GM23338 (cell line): ENCODE measurements at regions not wholly inside any gene's neighbourhood (a gene's known extent, or its start where the extent isn't known, plus 50 kb on each side); places are given as distances from the start of the nearest gene placed in this dataset.

Source experiments
- ATAC-seq: fragments of 200-7000 bp; cut with Tn5 transposase; 3 replicates; pipeline ENCODE4 v1.9.1; 2020
- DNase-seq: peaks from one replicate; pipeline ENCODE4 v3.0.0-alpha.2; 2015; ENCODE audit warnings: low spot score
- H2AFZ ChIP-seq: fragments of 200-600 bp; sonication (generic); 2 replicates; pipeline ENCODE4 v1.8.0; 2016; ENCODE audit warnings: antibody characterized with exemption, mild to moderate bottlenecking, moderate library complexity
- H3F3A ChIP-seq: fragments of 200-600 bp; sonication (generic); replicated peaks from 2 replicates; pipeline ENCODE4 v1.8.0; 2017; ENCODE audit warnings: antibody characterized with exemption, mixed run types, low read depth
- H3K27ac ChIP-seq: fragments of 200-600 bp; sonication (generic); 2 replicates; pipeline ENCODE4 v1.6.1; 2016; ENCODE audit warnings: low read depth
- H3K27me3 ChIP-seq: fragments of 200-600 bp; sonication (generic); 2 replicates; pipeline ENCODE4 v1.8.0; 2016; ENCODE audit warnings: mild to moderate bottlenecking, mixed run types, moderate library complexity; ENCODE audit not compliant: insufficient read depth
- H3K36me3 ChIP-seq: fragments of 200-600 bp; sonication (generic); 2 replicates; pipeline ENCODE4 v1.8.0; 2016; ENCODE audit warnings: mild to moderate bottlenecking; ENCODE audit not compliant: insufficient read depth
- H3K4me1 ChIP-seq: fragments of 200-600 bp; sonication (generic); 2 replicates; pipeline ENCODE4 v1.8.0; 2016; ENCODE audit warnings: mild to moderate bottlenecking, moderate library complexity; ENCODE audit not compliant: insufficient read depth
- H3K4me2 ChIP-seq: fragments of 200-600 bp; sonication (generic); 2 replicates; pipeline ENCODE4 v1.7.1; 2017; ENCODE audit warnings: mixed run types
- H3K4me3 ChIP-seq: fragments of 200-600 bp; sonication (generic); 2 replicates; pipeline ENCODE4 v1.6.1; 2016; ENCODE audit warnings: mixed run types
- H3K79me2 ChIP-seq: fragments of 200-600 bp; sonication (generic); replicated peaks from 2 replicates; pipeline ENCODE4 v1.8.0; 2017; ENCODE audit warnings: mild to moderate bottlenecking; ENCODE audit not compliant: insufficient read depth
- H3K9me2 ChIP-seq: fragments of 200-600 bp; sonication (generic); 2 replicates; pipeline ENCODE4 v1.8.0; 2017; ENCODE audit not compliant: insufficient read depth
- H4K20me1 ChIP-seq: fragments of 200-600 bp; sonication (generic); replicated peaks from 2 replicates; pipeline ENCODE4 v1.8.0; 2017; ENCODE audit warnings: mild to moderate bottlenecking; ENCODE audit not compliant: insufficient read depth
- H3K27ac Mint-ChIP-seq: 2 replicates; pipeline ENCODE4 v1.8.0; 2020; ENCODE audit warnings: inconsistent platforms, mild to moderate bottlenecking, moderate library complexity, mixed read lengths
- H3K27me3 Mint-ChIP-seq: 3 replicates; pipeline ENCODE4 v1.8.0; 2022; ENCODE audit warnings: low read depth, mild to moderate bottlenecking, moderate library complexity, mixed read lengths, inconsistent platforms; ENCODE audit not compliant: insufficient read depth, poor library complexity
- H3K36me3 Mint-ChIP-seq: 3 replicates; pipeline ENCODE4 v1.8.0; 2021; ENCODE audit warnings: low read depth, mild to moderate bottlenecking, inconsistent platforms, moderate library complexity, mixed read lengths
- H3K4me1 Mint-ChIP-seq: 3 replicates; pipeline ENCODE4 v1.8.0; 2020; ENCODE audit warnings: mild to moderate bottlenecking, inconsistent platforms, mixed read lengths
- H3K4me3 Mint-ChIP-seq: 3 replicates; pipeline ENCODE4 v1.8.0; 2021; ENCODE audit warnings: moderate library complexity, mild to moderate bottlenecking, inconsistent platforms, mixed read lengths
- H3K9me3 Mint-ChIP-seq: 3 replicates; pipeline ENCODE4 v1.8.0; 2020; ENCODE audit warnings: moderate library complexity, mild to moderate bottlenecking, inconsistent platforms, mixed read lengths
- CREB1 ChIP-seq: fragments of 250-450 bp; sonication (Bioruptor Pico); IDR thresholded peaks from 2 replicates; pipeline ENCODE4 v1.5.0; 2020; ENCODE audit warnings: low read depth, mild to moderate bottlenecking, moderate library complexity
- EZH2 ChIP-seq: fragments of 200-600 bp; sonication (generic); IDR thresholded peaks from one replicate; pipeline ENCODE4 v1.8.0; 2017; ENCODE audit warnings: antibody characterized with exemption, mild to moderate bottlenecking, low read depth; ENCODE audit not compliant: unreplicated experiment
- EZH2phosphoT487 ChIP-seq: fragments of 200-600 bp; sonication (generic); IDR thresholded peaks from one replicate; pipeline ENCODE4 v1.8.1; 2018; ENCODE audit warnings: antibody characterized with exemption; ENCODE audit not compliant: unreplicated experiment
- JUNB ChIP-seq: IDR thresholded peaks from one replicate; pipeline ENCODE4 v1.6.1; 2016; ENCODE audit warnings: antibody characterized with exemption; ENCODE audit not compliant: unreplicated experiment
- NANOG ChIP-seq: IDR thresholded peaks from 2 replicates; pipeline ENCODE4 v1.6.1; 2016; ENCODE audit warnings: antibody characterized with exemption, borderline replicate concordance
- POLR2AphosphoS5 ChIP-seq: IDR thresholded peaks from 2 replicates; pipeline ENCODE4 v1.6.1; 2016; ENCODE audit warnings: antibody characterized with exemption, low read depth
- STAT1 ChIP-seq: IDR thresholded peaks from one replicate; pipeline ENCODE4 v1.6.1; 2016; ENCODE audit warnings: antibody characterized with exemption; ENCODE audit not compliant: unreplicated experiment
- ZNF114 ChIP-seq: fragments of 250-450 bp; sonication (Bioruptor Pico); IDR thresholded peaks from 2 replicates; pipeline ENCODE4 v1.5.0; 2020; ENCODE audit warnings: mild to moderate bottlenecking, moderate library complexity
- ZNF331 ChIP-seq: fragments of 250-450 bp; sonication (Bioruptor Pico); IDR thresholded peaks from 2 replicates; pipeline ENCODE4 v1.5.0; 2020; ENCODE audit warnings: low read depth, mild to moderate bottlenecking, moderate library complexity
- TF ChIP-seq, protein P1 (sequence below): IDR thresholded peaks from one replicate; pipeline ENCODE4 v1.6.1; 2018; ENCODE audit warnings: antibody characterized with exemption; ENCODE audit not compliant: unreplicated experiment
- TF ChIP-seq, protein P2 (sequence below): fragments of 250-450 bp; sonication (Bioruptor Pico); IDR thresholded peaks from 2 replicates; pipeline ENCODE4 v1.5.0; 2020; ENCODE audit warnings: mild to moderate bottlenecking, moderate library complexity
- TF ChIP-seq, protein P3 (sequence below), 2 experiments: fragments of 200-600 bp in 1 of 2; sonication (generic) in 1 of 2; conservative IDR thresholded peaks; 2 replicates each; pipeline versions ENCODE4 v1.5.1 to v1.6.1; 2016 to 2017; ENCODE audit warnings: antibody characterized with exemption in 2 of 2, low read depth in 2 of 2, mild to moderate bottlenecking in 2 of 2, moderate library complexity in 1 of 2
- TF ChIP-seq, protein P4 (sequence below): IDR thresholded peaks from 2 replicates; pipeline ENCODE4 v1.6.1; 2016; ENCODE audit warnings: antibody characterized with exemption

DNA sequence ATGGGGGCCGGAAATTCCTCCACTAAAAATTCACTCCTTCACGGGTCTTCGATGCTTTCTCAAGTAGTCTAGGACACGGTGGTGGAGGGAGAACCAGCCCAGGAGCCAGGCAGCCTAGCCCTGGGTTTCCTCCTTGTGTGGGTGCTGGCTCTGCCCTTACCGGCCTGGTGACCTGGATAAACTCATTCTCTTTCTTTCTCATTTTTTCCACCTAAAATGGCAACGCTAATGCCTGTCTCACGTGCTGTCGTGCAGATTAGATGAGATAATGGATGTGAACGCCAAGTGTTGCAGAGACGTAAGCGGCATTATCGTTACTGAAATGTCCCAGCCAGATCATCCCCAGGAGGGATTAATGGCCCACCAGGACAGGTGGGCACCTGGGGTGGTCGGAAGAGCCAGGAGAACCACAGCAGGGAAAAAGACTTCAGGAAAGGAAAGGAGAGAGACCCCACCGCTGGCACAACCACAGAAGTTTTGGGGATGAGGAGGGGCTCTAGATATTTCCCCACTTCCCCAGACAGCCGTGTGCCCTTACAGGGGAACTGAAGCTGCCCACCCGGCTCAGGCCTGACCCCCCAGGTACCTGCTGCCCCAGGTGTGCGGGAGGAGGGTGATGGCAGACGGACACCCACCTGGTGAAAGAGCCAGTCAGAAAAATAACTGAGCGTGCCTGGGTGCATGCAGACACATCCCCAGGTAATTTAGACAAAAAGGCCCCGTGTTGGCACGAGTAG, 100.8 kb upstream of the ASAP2 start:
- H3K27me3 Mint-ChIP-seq, result peaks cover 29% of the 10 kb centered on the region
- no peak overlapping the region for H3K4me3 Mint-ChIP-seq
- Histone ChIP-seq H3K9me2 (no peaks in the 10 kb centered on the region), H3F3A (no peaks in the 10 kb centered on the region), H3K79me2 (no peaks in the 10 kb centered on the region), H2AFZ (peak overlapping the region; percentile 7; the same call in 1 of the 2 replicates), H3K27ac (no peak overlapping the region), H3K4me2 (no peak overlapping the region), H3K4me1 (peaks cover 21% of the 10 kb centered on the region; the same call in 1 of the 2 replicates), H3K27me3 (no peaks in the 10 kb centered on the region), H3K36me3 (no peaks in the 10 kb centered on the region), H4K20me1 (no peaks in the 10 kb centered on the region), H3K4me3 (no peak overlapping the region)
- H3K4me1 Mint-ChIP-seq, result peaks cover 48% of the 10 kb centered on the region
- no peak for TF ChIP-seq ZNF331
- no peak for TF ChIP-seq EZH2phosphoT487
- TF ChIP-seq, protein P1, sequence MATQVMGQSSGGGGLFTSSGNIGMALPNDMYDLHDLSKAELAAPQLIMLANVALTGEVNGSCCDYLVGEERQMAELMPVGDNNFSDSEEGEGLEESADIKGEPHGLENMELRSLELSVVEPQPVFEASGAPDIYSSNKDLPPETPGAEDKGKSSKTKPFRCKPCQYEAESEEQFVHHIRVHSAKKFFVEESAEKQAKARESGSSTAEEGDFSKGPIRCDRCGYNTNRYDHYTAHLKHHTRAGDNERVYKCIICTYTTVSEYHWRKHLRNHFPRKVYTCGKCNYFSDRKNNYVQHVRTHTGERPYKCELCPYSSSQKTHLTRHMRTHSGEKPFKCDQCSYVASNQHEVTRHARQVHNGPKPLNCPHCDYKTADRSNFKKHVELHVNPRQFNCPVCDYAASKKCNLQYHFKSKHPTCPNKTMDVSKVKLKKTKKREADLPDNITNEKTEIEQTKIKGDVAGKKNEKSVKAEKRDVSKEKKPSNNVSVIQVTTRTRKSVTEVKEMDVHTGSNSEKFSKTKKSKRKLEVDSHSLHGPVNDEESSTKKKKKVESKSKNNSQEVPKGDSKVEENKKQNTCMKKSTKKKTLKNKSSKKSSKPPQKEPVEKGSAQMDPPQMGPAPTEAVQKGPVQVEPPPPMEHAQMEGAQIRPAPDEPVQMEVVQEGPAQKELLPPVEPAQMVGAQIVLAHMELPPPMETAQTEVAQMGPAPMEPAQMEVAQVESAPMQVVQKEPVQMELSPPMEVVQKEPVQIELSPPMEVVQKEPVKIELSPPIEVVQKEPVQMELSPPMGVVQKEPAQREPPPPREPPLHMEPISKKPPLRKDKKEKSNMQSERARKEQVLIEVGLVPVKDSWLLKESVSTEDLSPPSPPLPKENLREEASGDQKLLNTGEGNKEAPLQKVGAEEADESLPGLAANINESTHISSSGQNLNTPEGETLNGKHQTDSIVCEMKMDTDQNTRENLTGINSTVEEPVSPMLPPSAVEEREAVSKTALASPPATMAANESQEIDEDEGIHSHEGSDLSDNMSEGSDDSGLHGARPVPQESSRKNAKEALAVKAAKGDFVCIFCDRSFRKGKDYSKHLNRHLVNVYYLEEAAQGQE, result no peak
- TF ChIP-seq POLR2AphosphoS5, result no peak
- TF ChIP-seq, protein P2, sequence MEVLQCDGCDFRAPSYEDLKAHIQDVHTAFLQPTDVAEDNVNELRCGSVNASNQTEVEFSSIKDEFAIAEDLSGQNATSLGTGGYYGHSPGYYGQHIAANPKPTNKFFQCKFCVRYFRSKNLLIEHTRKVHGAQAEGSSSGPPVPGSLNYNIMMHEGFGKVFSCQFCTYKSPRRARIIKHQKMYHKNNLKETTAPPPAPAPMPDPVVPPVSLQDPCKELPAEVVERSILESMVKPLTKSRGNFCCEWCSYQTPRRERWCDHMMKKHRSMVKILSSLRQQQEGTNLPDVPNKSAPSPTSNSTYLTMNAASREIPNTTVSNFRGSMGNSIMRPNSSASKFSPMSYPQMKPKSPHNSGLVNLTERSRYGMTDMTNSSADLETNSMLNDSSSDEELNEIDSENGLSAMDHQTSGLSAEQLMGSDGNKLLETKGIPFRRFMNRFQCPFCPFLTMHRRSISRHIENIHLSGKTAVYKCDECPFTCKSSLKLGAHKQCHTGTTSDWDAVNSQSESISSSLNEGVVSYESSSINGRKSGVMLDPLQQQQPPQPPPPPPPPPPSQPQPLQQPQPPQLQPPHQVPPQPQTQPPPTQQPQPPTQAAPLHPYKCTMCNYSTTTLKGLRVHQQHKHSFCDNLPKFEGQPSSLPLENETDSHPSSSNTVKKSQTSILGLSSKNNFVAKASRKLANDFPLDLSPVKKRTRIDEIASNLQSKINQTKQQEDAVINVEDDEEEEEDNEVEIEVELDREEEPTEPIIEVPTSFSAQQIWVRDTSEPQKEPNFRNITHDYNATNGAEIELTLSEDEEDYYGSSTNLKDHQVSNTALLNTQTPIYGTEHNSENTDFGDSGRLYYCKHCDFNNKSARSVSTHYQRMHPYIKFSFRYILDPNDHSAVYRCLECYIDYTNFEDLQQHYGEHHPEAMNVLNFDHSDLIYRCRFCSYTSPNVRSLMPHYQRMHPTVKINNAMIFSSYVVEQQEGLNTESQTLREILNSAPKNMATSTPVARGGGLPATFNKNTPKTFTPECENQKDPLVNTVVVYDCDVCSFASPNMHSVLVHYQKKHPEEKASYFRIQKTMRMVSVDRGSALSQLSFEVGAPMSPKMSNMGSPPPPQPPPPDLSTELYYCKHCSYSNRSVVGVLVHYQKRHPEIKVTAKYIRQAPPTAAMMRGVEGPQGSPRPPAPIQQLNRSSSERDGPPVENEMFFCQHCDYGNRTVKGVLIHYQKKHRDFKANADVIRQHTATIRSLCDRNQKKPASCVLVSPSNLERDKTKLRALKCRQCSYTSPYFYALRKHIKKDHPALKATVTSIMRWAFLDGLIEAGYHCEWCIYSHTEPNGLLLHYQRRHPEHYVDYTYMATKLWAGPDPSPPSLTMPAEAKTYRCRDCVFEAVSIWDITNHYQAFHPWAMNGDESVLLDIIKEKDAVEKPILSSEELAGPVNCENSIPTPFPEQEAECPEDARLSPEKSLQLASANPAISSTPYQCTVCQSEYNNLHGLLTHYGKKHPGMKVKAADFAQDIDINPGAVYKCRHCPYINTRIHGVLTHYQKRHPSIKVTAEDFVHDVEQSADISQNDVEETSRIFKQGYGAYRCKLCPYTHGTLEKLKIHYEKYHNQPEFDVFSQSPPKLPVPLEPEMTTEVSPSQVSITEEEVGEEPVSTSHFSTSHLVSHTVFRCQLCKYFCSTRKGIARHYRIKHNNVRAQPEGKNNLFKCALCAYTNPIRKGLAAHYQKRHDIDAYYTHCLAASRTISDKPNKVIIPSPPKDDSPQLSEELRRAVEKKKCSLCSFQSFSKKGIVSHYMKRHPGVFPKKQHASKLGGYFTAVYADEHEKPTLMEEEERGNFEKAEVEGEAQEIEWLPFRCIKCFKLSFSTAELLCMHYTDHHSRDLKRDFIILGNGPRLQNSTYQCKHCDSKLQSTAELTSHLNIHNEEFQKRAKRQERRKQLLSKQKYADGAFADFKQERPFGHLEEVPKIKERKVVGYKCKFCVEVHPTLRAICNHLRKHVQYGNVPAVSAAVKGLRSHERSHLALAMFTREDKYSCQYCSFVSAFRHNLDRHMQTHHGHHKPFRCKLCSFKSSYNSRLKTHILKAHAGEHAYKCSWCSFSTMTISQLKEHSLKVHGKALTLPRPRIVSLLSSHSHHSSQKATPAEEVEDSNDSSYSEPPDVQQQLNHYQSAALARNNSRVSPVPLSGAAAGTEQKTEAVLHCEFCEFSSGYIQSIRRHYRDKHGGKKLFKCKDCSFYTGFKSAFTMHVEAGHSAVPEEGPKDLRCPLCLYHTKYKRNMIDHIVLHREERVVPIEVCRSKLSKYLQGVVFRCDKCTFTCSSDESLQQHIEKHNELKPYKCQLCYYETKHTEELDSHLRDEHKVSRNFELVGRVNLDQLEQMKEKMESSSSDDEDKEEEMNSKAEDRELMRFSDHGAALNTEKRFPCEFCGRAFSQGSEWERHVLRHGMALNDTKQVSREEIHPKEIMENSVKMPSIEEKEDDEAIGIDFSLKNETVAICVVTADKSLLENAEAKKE (CRISPR knock-in tag), result no peak
- TF ChIP-seq, protein P3, sequence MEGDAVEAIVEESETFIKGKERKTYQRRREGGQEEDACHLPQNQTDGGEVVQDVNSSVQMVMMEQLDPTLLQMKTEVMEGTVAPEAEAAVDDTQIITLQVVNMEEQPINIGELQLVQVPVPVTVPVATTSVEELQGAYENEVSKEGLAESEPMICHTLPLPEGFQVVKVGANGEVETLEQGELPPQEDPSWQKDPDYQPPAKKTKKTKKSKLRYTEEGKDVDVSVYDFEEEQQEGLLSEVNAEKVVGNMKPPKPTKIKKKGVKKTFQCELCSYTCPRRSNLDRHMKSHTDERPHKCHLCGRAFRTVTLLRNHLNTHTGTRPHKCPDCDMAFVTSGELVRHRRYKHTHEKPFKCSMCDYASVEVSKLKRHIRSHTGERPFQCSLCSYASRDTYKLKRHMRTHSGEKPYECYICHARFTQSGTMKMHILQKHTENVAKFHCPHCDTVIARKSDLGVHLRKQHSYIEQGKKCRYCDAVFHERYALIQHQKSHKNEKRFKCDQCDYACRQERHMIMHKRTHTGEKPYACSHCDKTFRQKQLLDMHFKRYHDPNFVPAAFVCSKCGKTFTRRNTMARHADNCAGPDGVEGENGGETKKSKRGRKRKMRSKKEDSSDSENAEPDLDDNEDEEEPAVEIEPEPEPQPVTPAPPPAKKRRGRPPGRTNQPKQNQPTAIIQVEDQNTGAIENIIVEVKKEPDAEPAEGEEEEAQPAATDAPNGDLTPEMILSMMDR (conservative IDR thresholded peaks at IDR 0.05; ENCODE audit: low read depth in 2 of 2), result no peak
- TF ChIP-seq NANOG, result no peak
- no peak for TF ChIP-seq JUNB
- TF ChIP-seq, protein P4, sequence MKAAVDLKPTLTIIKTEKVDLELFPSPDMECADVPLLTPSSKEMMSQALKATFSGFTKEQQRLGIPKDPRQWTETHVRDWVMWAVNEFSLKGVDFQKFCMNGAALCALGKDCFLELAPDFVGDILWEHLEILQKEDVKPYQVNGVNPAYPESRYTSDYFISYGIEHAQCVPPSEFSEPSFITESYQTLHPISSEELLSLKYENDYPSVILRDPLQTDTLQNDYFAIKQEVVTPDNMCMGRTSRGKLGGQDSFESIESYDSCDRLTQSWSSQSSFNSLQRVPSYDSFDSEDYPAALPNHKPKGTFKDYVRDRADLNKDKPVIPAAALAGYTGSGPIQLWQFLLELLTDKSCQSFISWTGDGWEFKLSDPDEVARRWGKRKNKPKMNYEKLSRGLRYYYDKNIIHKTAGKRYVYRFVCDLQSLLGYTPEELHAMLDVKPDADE, result no peak
- TF ChIP-seq CREB1 (CRISPR knock-in tag), result no peak
- TF ChIP-seq EZH2, result no peak
- no peak for TF ChIP-seq STAT1
- no peak for TF ChIP-seq ZNF114 (CRISPR knock-in tag)
- DNase-seq (no peak), ATAC-seq (no peak)
- H3K9me3 Mint-ChIP-seq, result no peaks in the 10 kb centered on the region
- no peaks in the 10 kb centered on the region for H3K36me3 Mint-ChIP-seq
- H3K27ac Mint-ChIP-seq, result no peak overlapping the region
